HEK293 (cell line): ENCODE measurements at regions not wholly inside any gene's neighbourhood (a gene's known extent, or its start where the extent isn't known, plus 50 kb on each side); places are given as distances from the start of the nearest gene placed in this dataset.

Experiments used
- CTCF ChIP-seq: fragments of 450-650 bp; formaldehyde crosslinking; IDR thresholded peaks from 2 replicates; pipeline ENCODE4 v1.5.1; 2016; ENCODE audit warnings: missing biosample characterization, missing genetic modification characterization
- KLF1 ChIP-seq: fragments of 450-650 bp; formaldehyde crosslinking; IDR thresholded peaks from 2 replicates; pipeline ENCODE4 v1.5.1; 2016; ENCODE audit warnings: missing biosample characterization, missing genetic modification characterization
- KLF7 ChIP-seq: fragments of 450-650 bp; formaldehyde crosslinking; IDR thresholded peaks from 2 replicates; pipeline ENCODE4 v1.5.1; 2016; ENCODE audit warnings: missing biosample characterization, missing genetic modification characterization, borderline replicate concordance
- MYNN ChIP-seq: fragments of 450-650 bp; formaldehyde crosslinking; IDR thresholded peaks from 2 replicates; pipeline ENCODE4 v1.5.1; 2016; ENCODE audit warnings: missing biosample characterization, missing genetic modification characterization, borderline replicate concordance
- TCF7L2 ChIP-seq: IDR thresholded peaks from 2 replicates; pipeline ENCODE4 v1.6.1; 2011; ENCODE audit warnings: low read depth, mild to moderate bottlenecking, inconsistent platforms, low read length, moderate library complexity, borderline replicate concordance
- ZBTB17 ChIP-seq: fragments of 450-650 bp; formaldehyde crosslinking; IDR thresholded peaks from 2 replicates; pipeline ENCODE4 v1.5.1; 2016; ENCODE audit warnings: missing biosample characterization, missing genetic modification characterization
- ZEB2 ChIP-seq: fragments of 450-650 bp; formaldehyde crosslinking; IDR thresholded peaks from 2 replicates; pipeline ENCODE4 v1.5.1; 2016; ENCODE audit warnings: missing biosample characterization, missing genetic modification characterization
- ZNF133 ChIP-seq: fragments of 450-650 bp; formaldehyde crosslinking; IDR thresholded peaks from 2 replicates; pipeline ENCODE4 v1.5.1; 2016; ENCODE audit warnings: missing biosample characterization, missing genetic modification characterization
- ZNF19 ChIP-seq: fragments of 450-650 bp; formaldehyde crosslinking; IDR thresholded peaks from 2 replicates; pipeline ENCODE4; 2016; ENCODE audit warnings: missing biosample characterization, missing genetic modification characterization, low read depth
- ZNF311 ChIP-seq: fragments of 450-650 bp; formaldehyde crosslinking; IDR thresholded peaks from 2 replicates; pipeline ENCODE4 v1.5.1; 2017; ENCODE audit warnings: missing biosample characterization, missing genetic modification characterization, borderline replicate concordance
- ZNF37A ChIP-seq: fragments of 450-650 bp; IDR thresholded peaks from 2 replicates; pipeline ENCODE4 v1.5.1; 2018; ENCODE audit warnings: missing biosample characterization, missing genetic modification characterization
- ZNF423 ChIP-seq: fragments of 450-650 bp; formaldehyde crosslinking; IDR thresholded peaks from 2 replicates; pipeline ENCODE4 v1.5.1; 2016; ENCODE audit warnings: missing biosample characterization, missing genetic modification characterization
- ZNF473 ChIP-seq: fragments of 450-650 bp; formaldehyde crosslinking; IDR thresholded peaks from 2 replicates; pipeline ENCODE4 v1.5.1; 2017; ENCODE audit warnings: missing biosample characterization, missing genetic modification characterization
- ZNF48 ChIP-seq: fragments of 450-650 bp; formaldehyde crosslinking; IDR thresholded peaks from 2 replicates; pipeline ENCODE4 v1.5.1; 2016; ENCODE audit warnings: missing biosample characterization, missing genetic modification characterization
- ZNF510 ChIP-seq: fragments of 450-650 bp; formaldehyde crosslinking; IDR thresholded peaks from 2 replicates; pipeline ENCODE4 v1.5.1; 2018; ENCODE audit warnings: mild to moderate bottlenecking, missing genetic modification characterization, missing biosample characterization; ENCODE audit not compliant: insufficient replicate concordance
- ZNF544 ChIP-seq: fragments of 450-650 bp; formaldehyde crosslinking; IDR thresholded peaks from 2 replicates; pipeline ENCODE4 v1.5.0; 2017; ENCODE audit warnings: missing biosample characterization, missing genetic modification characterization
- ZNF571 ChIP-seq: fragments of 450-650 bp; formaldehyde crosslinking; IDR thresholded peaks from 2 replicates; pipeline ENCODE4 v1.5.0; 2017; ENCODE audit warnings: missing biosample characterization, missing genetic modification characterization
- ZNF580 ChIP-seq: fragments of 450-650 bp; formaldehyde crosslinking; IDR thresholded peaks from 2 replicates; pipeline ENCODE4 v1.5.1; 2016; ENCODE audit warnings: missing biosample characterization, missing genetic modification characterization
- ZNF792 ChIP-seq: fragments of 450-650 bp; formaldehyde crosslinking; IDR thresholded peaks from 2 replicates; pipeline ENCODE4 v1.5.1; 2016; ENCODE audit warnings: missing biosample characterization, missing genetic modification characterization
- ZSCAN30 ChIP-seq: fragments of 450-650 bp; IDR thresholded peaks from 2 replicates; pipeline ENCODE4 v1.5.1; 2018; ENCODE audit warnings: missing biosample characterization, mild to moderate bottlenecking, missing genetic modification characterization, moderate library complexity
- TF ChIP-seq, protein P1 (sequence below): fragments of 450-650 bp; formaldehyde crosslinking; IDR thresholded peaks from 2 replicates; pipeline ENCODE4 v1.5.1; 2016; ENCODE audit warnings: missing biosample characterization, missing genetic modification characterization, low read depth
- TF ChIP-seq, protein P2 (sequence below): fragments of 450-650 bp; formaldehyde crosslinking; IDR thresholded peaks from 2 replicates; pipeline ENCODE4 v1.5.1; 2016; ENCODE audit warnings: missing biosample characterization, missing genetic modification characterization
- TF ChIP-seq, protein P3 (sequence below): fragments of 450-650 bp; formaldehyde crosslinking; IDR thresholded peaks from 2 replicates; pipeline ENCODE4 v1.5.1; 2017; ENCODE audit warnings: missing biosample characterization, missing genetic modification characterization
- TF ChIP-seq, protein P4 (sequence below): fragments of 450-650 bp; formaldehyde crosslinking; IDR thresholded peaks from 2 replicates; pipeline ENCODE4 v1.5.1; 2016; ENCODE audit warnings: missing biosample characterization, missing genetic modification characterization

- no peak for TF ChIP-seq ZNF48 (tag by site-specific recombination)
- no peak for TF ChIP-seq ZNF792
- TF ChIP-seq, protein P1, sequence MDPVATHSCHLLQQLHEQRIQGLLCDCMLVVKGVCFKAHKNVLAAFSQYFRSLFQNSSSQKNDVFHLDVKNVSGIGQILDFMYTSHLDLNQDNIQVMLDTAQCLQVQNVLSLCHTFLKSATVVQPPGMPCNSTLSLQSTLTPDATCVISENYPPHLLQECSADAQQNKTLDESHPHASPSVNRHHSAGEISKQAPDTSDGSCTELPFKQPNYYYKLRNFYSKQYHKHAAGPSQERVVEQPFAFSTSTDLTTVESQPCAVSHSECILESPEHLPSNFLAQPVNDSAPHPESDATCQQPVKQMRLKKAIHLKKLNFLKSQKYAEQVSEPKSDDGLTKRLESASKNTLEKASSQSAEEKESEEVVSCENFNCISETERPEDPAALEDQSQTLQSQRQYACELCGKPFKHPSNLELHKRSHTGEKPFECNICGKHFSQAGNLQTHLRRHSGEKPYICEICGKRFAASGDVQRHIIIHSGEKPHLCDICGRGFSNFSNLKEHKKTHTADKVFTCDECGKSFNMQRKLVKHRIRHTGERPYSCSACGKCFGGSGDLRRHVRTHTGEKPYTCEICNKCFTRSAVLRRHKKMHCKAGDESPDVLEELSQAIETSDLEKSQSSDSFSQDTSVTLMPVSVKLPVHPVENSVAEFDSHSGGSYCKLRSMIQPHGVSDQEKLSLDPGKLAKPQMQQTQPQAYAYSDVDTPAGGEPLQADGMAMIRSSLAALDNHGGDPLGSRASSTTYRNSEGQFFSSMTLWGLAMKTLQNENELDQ (tag by site-specific recombination): no peak
- TF ChIP-seq, protein P2, sequence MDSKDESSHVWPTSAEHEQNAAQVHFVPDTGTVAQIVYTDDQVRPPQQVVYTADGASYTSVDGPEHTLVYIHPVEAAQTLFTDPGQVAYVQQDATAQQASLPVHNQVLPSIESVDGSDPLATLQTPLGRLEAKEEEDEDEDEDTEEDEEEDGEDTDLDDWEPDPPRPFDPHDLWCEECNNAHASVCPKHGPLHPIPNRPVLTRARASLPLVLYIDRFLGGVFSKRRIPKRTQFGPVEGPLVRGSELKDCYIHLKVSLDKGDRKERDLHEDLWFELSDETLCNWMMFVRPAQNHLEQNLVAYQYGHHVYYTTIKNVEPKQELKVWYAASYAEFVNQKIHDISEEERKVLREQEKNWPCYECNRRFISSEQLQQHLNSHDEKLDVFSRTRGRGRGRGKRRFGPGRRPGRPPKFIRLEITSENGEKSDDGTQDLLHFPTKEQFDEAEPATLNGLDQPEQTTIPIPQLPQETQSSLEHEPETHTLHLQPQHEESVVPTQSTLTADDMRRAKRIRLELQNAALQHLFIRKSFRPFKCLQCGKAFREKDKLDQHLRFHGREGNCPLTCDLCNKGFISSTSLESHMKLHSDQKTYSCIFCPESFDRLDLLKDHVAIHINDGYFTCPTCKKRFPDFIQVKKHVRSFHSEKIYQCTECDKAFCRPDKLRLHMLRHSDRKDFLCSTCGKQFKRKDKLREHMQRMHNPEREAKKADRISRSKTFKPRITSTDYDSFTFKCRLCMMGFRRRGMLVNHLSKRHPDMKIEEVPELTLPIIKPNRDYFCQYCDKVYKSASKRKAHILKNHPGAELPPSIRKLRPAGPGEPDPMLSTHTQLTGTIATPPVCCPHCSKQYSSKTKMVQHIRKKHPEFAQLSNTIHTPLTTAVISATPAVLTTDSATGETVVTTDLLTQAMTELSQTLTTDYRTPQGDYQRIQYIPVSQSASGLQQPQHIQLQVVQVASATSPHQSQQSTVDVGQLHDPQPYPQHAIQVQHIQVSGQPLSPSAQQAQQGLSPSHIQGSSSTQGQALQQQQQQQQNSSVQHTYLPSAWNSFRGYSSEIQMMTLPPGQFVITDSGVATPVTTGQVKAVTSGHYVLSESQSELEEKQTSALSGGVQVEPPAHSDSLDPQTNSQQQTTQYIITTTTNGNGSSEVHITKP: peak; percentile 71
- no peak for TF ChIP-seq TCF7L2
- no peak for TF ChIP-seq KLF1 (tag by site-specific recombination)
- no peak for TF ChIP-seq ZNF544 (tag by site-specific recombination)
- TF ChIP-seq KLF7 (tag by site-specific recombination): no peak
- TF ChIP-seq ZNF19 (tag by site-specific recombination): no peak
- no peak for TF ChIP-seq CTCF
- no peak for TF ChIP-seq ZNF473
- TF ChIP-seq, protein P3, sequence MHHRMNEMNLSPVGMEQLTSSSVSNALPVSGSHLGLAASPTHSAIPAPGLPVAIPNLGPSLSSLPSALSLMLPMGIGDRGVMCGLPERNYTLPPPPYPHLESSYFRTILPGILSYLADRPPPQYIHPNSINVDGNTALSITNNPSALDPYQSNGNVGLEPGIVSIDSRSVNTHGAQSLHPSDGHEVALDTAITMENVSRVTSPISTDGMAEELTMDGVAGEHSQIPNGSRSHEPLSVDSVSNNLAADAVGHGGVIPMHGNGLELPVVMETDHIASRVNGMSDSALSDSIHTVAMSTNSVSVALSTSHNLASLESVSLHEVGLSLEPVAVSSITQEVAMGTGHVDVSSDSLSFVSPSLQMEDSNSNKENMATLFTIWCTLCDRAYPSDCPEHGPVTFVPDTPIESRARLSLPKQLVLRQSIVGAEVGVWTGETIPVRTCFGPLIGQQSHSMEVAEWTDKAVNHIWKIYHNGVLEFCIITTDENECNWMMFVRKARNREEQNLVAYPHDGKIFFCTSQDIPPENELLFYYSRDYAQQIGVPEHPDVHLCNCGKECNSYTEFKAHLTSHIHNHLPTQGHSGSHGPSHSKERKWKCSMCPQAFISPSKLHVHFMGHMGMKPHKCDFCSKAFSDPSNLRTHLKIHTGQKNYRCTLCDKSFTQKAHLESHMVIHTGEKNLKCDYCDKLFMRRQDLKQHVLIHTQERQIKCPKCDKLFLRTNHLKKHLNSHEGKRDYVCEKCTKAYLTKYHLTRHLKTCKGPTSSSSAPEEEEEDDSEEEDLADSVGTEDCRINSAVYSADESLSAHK (tag by site-specific recombination): no peak
- TF ChIP-seq ZNF311 (tag by site-specific recombination): no peak
- TF ChIP-seq ZEB2 (tag by site-specific recombination): peak; percentile 91
- TF ChIP-seq ZSCAN30 (tag by site-specific recombination): no peak
- no peak for TF ChIP-seq ZNF37A
- TF ChIP-seq ZNF423 (tag by site-specific recombination): no peak
- TF ChIP-seq, protein P4, sequence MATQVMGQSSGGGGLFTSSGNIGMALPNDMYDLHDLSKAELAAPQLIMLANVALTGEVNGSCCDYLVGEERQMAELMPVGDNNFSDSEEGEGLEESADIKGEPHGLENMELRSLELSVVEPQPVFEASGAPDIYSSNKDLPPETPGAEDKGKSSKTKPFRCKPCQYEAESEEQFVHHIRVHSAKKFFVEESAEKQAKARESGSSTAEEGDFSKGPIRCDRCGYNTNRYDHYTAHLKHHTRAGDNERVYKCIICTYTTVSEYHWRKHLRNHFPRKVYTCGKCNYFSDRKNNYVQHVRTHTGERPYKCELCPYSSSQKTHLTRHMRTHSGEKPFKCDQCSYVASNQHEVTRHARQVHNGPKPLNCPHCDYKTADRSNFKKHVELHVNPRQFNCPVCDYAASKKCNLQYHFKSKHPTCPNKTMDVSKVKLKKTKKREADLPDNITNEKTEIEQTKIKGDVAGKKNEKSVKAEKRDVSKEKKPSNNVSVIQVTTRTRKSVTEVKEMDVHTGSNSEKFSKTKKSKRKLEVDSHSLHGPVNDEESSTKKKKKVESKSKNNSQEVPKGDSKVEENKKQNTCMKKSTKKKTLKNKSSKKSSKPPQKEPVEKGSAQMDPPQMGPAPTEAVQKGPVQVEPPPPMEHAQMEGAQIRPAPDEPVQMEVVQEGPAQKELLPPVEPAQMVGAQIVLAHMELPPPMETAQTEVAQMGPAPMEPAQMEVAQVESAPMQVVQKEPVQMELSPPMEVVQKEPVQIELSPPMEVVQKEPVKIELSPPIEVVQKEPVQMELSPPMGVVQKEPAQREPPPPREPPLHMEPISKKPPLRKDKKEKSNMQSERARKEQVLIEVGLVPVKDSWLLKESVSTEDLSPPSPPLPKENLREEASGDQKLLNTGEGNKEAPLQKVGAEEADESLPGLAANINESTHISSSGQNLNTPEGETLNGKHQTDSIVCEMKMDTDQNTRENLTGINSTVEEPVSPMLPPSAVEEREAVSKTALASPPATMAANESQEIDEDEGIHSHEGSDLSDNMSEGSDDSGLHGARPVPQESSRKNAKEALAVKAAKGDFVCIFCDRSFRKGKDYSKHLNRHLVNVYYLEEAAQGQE: no peak
- no peak for TF ChIP-seq ZNF571 (tag by site-specific recombination)
- TF ChIP-seq ZBTB17 (tag by site-specific recombination): peak; percentile 80
- TF ChIP-seq MYNN: no peak
- TF ChIP-seq ZNF510 (tag by site-specific recombination): no peak
- TF ChIP-seq ZNF133 (tag by site-specific recombination): no peak
- TF ChIP-seq ZNF580 (tag by site-specific recombination): no peak
Measured at GRCh38 chr15:70376929-70377691, 279.4 kb upstream of the TLE3 start (continued).
